ENCODE measurements at regions not wholly inside any gene's neighbourhood (a gene's known extent, or its start where the extent isn't known, plus 50 kb on each side); places are given as distances from the start of the nearest gene placed in this dataset.

DNA sequence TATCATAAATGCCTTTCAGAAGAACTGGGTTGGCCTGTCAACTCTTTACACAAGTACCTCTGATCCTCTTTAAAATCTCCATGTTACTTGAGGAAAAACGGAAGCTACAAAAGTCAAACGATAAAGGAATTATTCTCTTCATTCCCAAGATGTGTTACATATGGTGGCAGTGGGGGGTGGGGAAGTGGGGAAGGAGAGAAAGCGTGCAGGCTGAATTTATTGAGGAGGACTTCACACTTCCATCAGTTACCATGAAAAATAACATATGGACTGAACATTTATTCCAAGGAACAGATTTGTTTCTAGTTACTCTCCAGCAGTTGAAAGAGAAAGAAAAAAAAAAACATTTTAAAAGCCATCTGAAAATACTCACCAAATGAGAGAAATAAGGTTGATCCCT lies 474.4 kb upstream of the DCN start:
- ChIA-PET CTCF (no interaction called here), POLR2A (ENCODE audit: low non-redundant PET) (no interaction called here)
- TF ChIP-seq, protein P1, sequence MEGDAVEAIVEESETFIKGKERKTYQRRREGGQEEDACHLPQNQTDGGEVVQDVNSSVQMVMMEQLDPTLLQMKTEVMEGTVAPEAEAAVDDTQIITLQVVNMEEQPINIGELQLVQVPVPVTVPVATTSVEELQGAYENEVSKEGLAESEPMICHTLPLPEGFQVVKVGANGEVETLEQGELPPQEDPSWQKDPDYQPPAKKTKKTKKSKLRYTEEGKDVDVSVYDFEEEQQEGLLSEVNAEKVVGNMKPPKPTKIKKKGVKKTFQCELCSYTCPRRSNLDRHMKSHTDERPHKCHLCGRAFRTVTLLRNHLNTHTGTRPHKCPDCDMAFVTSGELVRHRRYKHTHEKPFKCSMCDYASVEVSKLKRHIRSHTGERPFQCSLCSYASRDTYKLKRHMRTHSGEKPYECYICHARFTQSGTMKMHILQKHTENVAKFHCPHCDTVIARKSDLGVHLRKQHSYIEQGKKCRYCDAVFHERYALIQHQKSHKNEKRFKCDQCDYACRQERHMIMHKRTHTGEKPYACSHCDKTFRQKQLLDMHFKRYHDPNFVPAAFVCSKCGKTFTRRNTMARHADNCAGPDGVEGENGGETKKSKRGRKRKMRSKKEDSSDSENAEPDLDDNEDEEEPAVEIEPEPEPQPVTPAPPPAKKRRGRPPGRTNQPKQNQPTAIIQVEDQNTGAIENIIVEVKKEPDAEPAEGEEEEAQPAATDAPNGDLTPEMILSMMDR (conservative IDR thresholded peaks at IDR 0.05; ENCODE audit: low read depth, low read length) = no peak
- no peak for TF ChIP-seq EZH2 (IDR thresholded peaks at IDR 0.05; ENCODE audit: borderline replicate concordance, low read depth, low read length, poor library complexity, severe bottlenecking)
- Histone ChIP-seq H3K27ac (ENCODE audit: low read depth, low read length, poor library complexity, severe bottlenecking) (no peak overlapping the region), H3K36me3 (ENCODE audit: insufficient read depth, low read length, poor library complexity, severe bottlenecking) (no peaks in the 10 kb centered on the region), H3K9me3 (ENCODE audit: low read depth, low read length, poor library complexity, severe bottlenecking) (no peaks in the 10 kb centered on the region), H3K27me3 (replicated peaks; ENCODE audit: insufficient read depth, low read depth, low read length, poor library complexity) (no peaks in the 10 kb centered on the region), H3K4me3 (ENCODE audit: low read depth, low read length, poor library complexity, severe bottlenecking) (no peak overlapping the region), H3K4me1 (ENCODE audit: insufficient read depth, low read length, poor library complexity, severe bottlenecking) (no peaks in the 10 kb centered on the region)
- no peak for DNase-seq (ENCODE audit: low spot score)
- no TSS peak for BruUV-seq (replicated peaks)
- intact Hi-C loops (cut with micrococcal nuclease; ENCODE audit: unreplicated experiment) = no loop called here

DNA sequence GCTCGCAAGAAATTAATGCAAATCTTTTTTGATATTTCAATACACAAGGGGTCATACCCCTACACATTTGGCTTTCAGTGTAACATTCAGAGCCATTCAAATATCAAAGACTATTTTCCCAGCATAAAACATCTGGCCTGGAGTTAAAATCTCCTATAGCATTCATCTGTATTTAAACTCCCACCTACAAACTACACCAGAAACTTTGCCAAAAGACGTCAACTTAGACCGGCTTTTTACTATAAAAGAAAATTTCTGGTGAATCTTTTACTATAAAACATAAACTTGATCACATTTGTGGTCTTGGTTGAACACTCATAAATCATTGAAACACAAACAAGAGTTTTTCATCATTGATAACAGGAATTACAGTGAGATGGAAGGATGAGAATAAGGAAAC lies 473.3 kb upstream of the DCN start:
- ChIA-PET POLR2A (ENCODE audit: low non-redundant PET) (no interaction called here), CTCF (no interaction called here)
- DNase-seq (ENCODE audit: low spot score) = no peak
- BruUV-seq (replicated peaks) = no TSS peak
- Histone ChIP-seq H3K36me3 (ENCODE audit: insufficient read depth, low read length, poor library complexity, severe bottlenecking) (no peaks in the 10 kb centered on the region), H3K9me3 (ENCODE audit: low read depth, low read length, poor library complexity, severe bottlenecking) (no peaks in the 10 kb centered on the region), H3K27ac (ENCODE audit: low read depth, low read length, poor library complexity, severe bottlenecking) (no peak overlapping the region), H3K4me3 (ENCODE audit: low read depth, low read length, poor library complexity, severe bottlenecking) (no peak overlapping the region), H3K27me3 (replicated peaks; ENCODE audit: insufficient read depth, low read depth, low read length, poor library complexity) (no peaks in the 10 kb centered on the region), H3K4me1 (ENCODE audit: insufficient read depth, low read length, poor library complexity, severe bottlenecking) (no peaks in the 10 kb centered on the region)
- TF ChIP-seq EZH2 (IDR thresholded peaks at IDR 0.05; ENCODE audit: borderline replicate concordance, low read depth, low read length, poor library complexity, severe bottlenecking) = no peak
- TF ChIP-seq, protein P1 (conservative IDR thresholded peaks at IDR 0.05; ENCODE audit: low read depth, low read length) = no peak
- intact Hi-C loops (cut with micrococcal nuclease; ENCODE audit: unreplicated experiment) = no loop called here

DNA sequence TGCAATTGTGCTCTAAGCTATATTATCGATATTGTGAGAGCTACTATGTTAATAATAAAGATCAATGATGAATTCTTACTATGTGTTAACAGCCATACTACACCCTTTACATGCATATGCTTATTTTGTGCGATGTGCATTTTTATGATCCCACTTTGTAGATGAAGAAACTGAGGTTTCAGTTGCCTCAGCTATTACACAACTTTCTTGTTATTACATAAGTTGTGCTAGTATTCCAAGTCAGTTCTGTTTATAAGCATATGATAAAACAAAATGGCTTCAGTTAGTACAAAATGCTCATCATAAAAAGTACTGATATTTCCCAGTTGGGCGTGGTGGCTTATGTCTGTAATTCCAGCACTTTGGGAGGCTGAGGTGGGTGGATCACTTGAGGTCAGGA lies 471.5 kb upstream of the DCN start:
- ChIA-PET CTCF (no interaction called here), POLR2A (ENCODE audit: low non-redundant PET) (no interaction called here)
- no peaks in the 10 kb centered on the region for H3K27me3 ChIP-seq (replicated peaks; ENCODE audit: insufficient read depth, low read depth, low read length, poor library complexity)
- H3K9me3 ChIP-seq (ENCODE audit: low read depth, low read length, poor library complexity, severe bottlenecking) = no peaks in the 10 kb centered on the region
- no peaks in the 10 kb centered on the region for H3K4me1 ChIP-seq (ENCODE audit: insufficient read depth, low read length, poor library complexity, severe bottlenecking)
- no peak overlapping the region for H3K27ac ChIP-seq (ENCODE audit: low read depth, low read length, poor library complexity, severe bottlenecking)
- H3K4me3 ChIP-seq (ENCODE audit: low read depth, low read length, poor library complexity, severe bottlenecking) = no peak overlapping the region
- no peak for DNase-seq (ENCODE audit: low spot score)
- intact Hi-C loops (cut with micrococcal nuclease; ENCODE audit: unreplicated experiment) = no loop called here
- BruUV-seq (replicated peaks) = no TSS peak
- no peak for TF ChIP-seq EZH2 (IDR thresholded peaks at IDR 0.05; ENCODE audit: borderline replicate concordance, low read depth, low read length, poor library complexity, severe bottlenecking)
- TF ChIP-seq, protein P1 (conservative IDR thresholded peaks at IDR 0.05; ENCODE audit: low read depth, low read length) = no peak
- no peaks in the 10 kb centered on the region for H3K36me3 ChIP-seq (ENCODE audit: insufficient read depth, low read length, poor library complexity, severe bottlenecking)

All from A673 (cell line).